ENCODE measurements at regions not wholly inside any gene's neighbourhood (a gene's known extent, or its start where the extent isn't known, plus 50 kb on each side); places are given as distances from the start of the nearest gene placed in this dataset.

- Mint-ChIP-seq H3K4me3 (no peak overlapping the region), H3K27me3 (no peaks in the 10 kb centered on the region), H3K27ac (no peak overlapping the region), H3K9me3 (no peaks in the 10 kb centered on the region), H3K36me3 (no peaks in the 10 kb centered on the region), H3K4me1 (no peaks in the 10 kb centered on the region)
- POLR2A ChIA-PET = no interaction called here
- ATAC-seq (ENCODE audit: low read depth) = no peak
- DNase-seq = no peak
Observed at GRCh38 chr3:26562021-26562768, 60.4 kb upstream of the LRRC3B start.

All from activated naive CD8-positive, alpha-beta T cell treated with anti-CD3 and anti-CD28 coated beads, Interleukin-2, amount 10 ng/mL, durations not matched to agents 7 days and 5 days (primary cell).